Testis (tissue), 2 donors: ENCODE measurements at regions not wholly inside any gene's neighbourhood (a gene's known extent, or its start where the extent isn't known, plus 50 kb on each side); places are given as distances from the start of the nearest gene placed in this dataset.

Experiments
- DNase-seq: peaks from one replicate; pipeline ENCODE4 v3.0.0-alpha.2; 2019
- H3K27ac ChIP-seq, 2 donors: fragments of 200-600 bp; sonication (generic); one replicate each; pipeline ENCODE4 v1.5.1; 2019
- H3K27me3 ChIP-seq: fragments of 200-600 bp; sonication (generic); one replicate; pipeline ENCODE4 v1.5.1; 2019
- H3K36me3 ChIP-seq: fragments of 200-600 bp; sonication (generic); one replicate; pipeline ENCODE4 v1.5.1; 2017; ENCODE audit warnings: low read depth; ENCODE audit errors: missing control alignments
- H3K4me1 ChIP-seq: fragments of 200-600 bp; sonication (generic); one replicate; pipeline ENCODE4 v1.5.1; 2019
- H3K4me3 ChIP-seq, 2 donors: fragments of 200-600 bp; sonication (generic); one replicate each; pipeline ENCODE4 v1.5.1; 2017 to 2019
- H3K9me3 ChIP-seq: fragments of 200-600 bp; sonication (generic); one replicate; pipeline ENCODE4 v1.5.1; 2017
- POLR2A ChIP-seq: fragments of 450-650 bp; IDR thresholded peaks from one replicate; pipeline ENCODE4 v1.6.1; 2017; ENCODE audit warnings: antibody characterized with exemption, mild to moderate bottlenecking, moderate library complexity
- WGBS, 2 donors: methylation state at CpG; one replicate each; pipeline ENCODE4 v1.1.5; 2018; 5-methylcytosine and 5-hydroxymethylcytosine counted together
- intact Hi-C: fragments of 100-400 bp; cut with DNase I; formaldehyde crosslinking; loops from one replicate; pipeline ENCODE4 v1.15.1; 2023; ENCODE audit warnings: low total_unique reads
- TF ChIP-seq, protein P1 (sequence below), 3 experiments: fragments of 450-650 bp in 2 of 3; fragments of 200-600 bp in 1 of 3; sonication (generic) in 1 of 3; IDR thresholded peaks; one replicate each; pipeline ENCODE4 v1.5.1; 2016 to 2019; ENCODE audit warnings: antibody characterized with exemption in 3 of 3, mild to moderate bottlenecking in 2 of 3, moderate library complexity in 1 of 3

DNA sequence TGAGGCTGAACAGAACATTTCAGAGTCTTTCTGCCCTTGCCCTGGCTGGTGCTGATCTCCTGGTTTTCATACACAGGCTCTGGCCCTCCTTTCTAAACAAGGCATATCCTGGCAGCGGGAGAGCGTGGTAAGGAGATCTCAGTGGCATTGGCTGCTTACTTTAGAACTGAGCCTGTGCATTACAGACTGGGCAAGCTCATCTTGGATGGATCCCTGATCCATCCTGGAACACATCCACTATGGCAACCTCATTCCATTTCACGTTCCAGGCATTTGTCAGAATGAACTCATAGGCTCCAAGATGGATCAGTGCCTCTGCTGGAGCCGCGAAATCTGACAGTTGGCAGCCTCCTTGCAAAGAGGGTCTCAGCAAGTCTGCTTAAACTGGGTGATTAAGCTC is 224.5 kb upstream of the PELI2 start:
- TF ChIP-seq, protein P1, sequence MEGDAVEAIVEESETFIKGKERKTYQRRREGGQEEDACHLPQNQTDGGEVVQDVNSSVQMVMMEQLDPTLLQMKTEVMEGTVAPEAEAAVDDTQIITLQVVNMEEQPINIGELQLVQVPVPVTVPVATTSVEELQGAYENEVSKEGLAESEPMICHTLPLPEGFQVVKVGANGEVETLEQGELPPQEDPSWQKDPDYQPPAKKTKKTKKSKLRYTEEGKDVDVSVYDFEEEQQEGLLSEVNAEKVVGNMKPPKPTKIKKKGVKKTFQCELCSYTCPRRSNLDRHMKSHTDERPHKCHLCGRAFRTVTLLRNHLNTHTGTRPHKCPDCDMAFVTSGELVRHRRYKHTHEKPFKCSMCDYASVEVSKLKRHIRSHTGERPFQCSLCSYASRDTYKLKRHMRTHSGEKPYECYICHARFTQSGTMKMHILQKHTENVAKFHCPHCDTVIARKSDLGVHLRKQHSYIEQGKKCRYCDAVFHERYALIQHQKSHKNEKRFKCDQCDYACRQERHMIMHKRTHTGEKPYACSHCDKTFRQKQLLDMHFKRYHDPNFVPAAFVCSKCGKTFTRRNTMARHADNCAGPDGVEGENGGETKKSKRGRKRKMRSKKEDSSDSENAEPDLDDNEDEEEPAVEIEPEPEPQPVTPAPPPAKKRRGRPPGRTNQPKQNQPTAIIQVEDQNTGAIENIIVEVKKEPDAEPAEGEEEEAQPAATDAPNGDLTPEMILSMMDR (IDR thresholded peaks at IDR 0.05) = no peak
- TF ChIP-seq POLR2A = no peak

DNA sequence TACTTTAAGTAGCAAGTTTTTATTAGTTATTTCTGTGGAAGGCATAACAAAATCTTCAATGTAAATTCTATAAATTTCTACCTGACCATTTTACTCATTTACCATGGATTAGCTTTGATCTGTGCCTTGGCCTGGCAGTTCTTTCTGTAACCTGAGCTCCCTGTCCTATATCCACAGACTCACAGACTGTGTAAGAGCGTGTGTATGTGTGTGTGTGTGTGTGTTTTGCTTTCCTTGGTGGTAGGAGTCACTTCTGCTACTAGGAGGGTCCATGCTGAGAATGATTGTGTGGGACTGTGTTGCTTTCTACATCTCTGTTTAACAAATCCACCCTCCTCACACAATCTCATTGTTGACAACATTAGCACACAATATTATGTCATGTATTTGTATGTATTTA is 221.2 kb upstream of the PELI2 start:
- intact Hi-C loops = no loop called here
- Histone ChIP-seq H3K27ac (no peak overlapping the region), H3K9me3 (no peaks in the 10 kb centered on the region), H3K4me1 (no peaks in the 10 kb centered on the region), H3K4me3 (no peak overlapping the region), H3K36me3 (no peaks in the 10 kb centered on the region), H3K27me3 (no peaks in the 10 kb centered on the region)
- no peak for DNase-seq
- WGBS, 2 donors = 58 to 67% methylated on average over 1 of the region's 1 CpG
- TF ChIP-seq, protein P1 (IDR thresholded peaks at IDR 0.05) = no peak
- no peak for TF ChIP-seq POLR2A

More for the DNA sequence above, 224.5 kb upstream of the PELI2 start:
- H3K4me1 ChIP-seq = no peaks in the 10 kb centered on the region
- no peak overlapping the region for H3K27ac ChIP-seq
- H3K27me3 ChIP-seq = no peaks in the 10 kb centered on the region
- no peak overlapping the region for H3K4me3 ChIP-seq
- no peaks in the 10 kb centered on the region for H3K36me3 ChIP-seq
- no peaks in the 10 kb centered on the region for H3K9me3 ChIP-seq
- DNase-seq = no peak
- 93 to 95% methylated on average over 5 of the region's 5 CpGs for WGBS, 2 donors
- intact Hi-C loops = no loop called here

DNA sequence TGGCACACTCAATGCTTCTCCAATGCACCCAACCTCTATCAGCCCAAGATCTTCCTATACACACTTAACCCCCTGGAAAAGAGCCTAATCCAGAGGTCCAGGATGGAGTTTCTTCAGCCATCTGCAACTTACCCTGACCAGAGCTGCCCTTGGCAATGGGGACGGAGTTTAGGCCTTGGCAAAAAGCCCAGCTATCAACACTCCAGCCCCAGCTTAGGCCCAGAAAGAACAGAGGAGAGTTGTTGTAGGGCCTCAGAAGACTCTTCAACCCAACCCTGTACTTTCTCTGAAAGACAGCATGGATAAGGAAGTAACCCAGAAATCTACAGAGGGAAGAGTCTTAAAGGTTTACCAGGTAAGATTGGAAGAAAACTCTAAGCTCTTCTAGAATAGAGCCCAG is 219.3 kb upstream of the PELI2 start:
- TF ChIP-seq, protein P1 (IDR thresholded peaks at IDR 0.05) = no peak
- no peak for TF ChIP-seq POLR2A
- no peaks in the 10 kb centered on the region for H3K27me3 ChIP-seq
- H3K36me3 ChIP-seq = no peaks in the 10 kb centered on the region
- WGBS, 2 donors = 53 to 58% methylated on average over 1 of the region's 1 CpG
- H3K27ac ChIP-seq = no peak overlapping the region
- no peaks in the 10 kb centered on the region for H3K9me3 ChIP-seq
- peaks cover under 1% of the 10 kb centered on the region for H3K4me1 ChIP-seq
- no peak for DNase-seq
- no peak overlapping the region for H3K4me3 ChIP-seq
- intact Hi-C loops = no loop called here

DNA sequence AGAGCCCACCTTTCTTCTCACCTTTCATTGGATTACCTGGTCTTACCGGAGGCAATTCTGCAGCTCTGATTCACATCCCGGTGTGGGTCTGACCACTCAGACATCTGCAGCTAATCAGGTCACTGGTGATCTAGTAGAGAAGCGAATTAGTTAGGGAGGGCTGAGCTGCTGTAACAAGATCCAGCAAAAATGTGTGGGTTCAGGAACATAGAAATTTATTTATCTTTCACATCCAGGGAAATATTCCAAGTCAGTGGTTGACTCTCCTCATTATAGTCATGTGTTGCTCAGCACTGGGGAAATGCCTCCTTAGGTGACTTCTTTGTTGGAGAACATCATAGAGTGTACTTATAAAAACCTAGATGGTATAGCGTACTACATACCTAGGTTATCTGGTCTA is 218.7 kb upstream of the PELI2 start:
- WGBS, 2 donors = 92 to 93% methylated on average over 4 of the region's 4 CpGs
- Histone ChIP-seq H3K27ac (no peak overlapping the region), H3K27me3 (no peaks in the 10 kb centered on the region), H3K4me1 (peaks cover 2% of the 10 kb centered on the region), H3K4me3 (no peak overlapping the region), H3K9me3 (no peaks in the 10 kb centered on the region), H3K36me3 (no peaks in the 10 kb centered on the region)
- DNase-seq = no peak
- TF ChIP-seq, protein P1 (IDR thresholded peaks at IDR 0.05) = no peak
- no peak for TF ChIP-seq POLR2A
- intact Hi-C loops = no loop called here

DNA sequence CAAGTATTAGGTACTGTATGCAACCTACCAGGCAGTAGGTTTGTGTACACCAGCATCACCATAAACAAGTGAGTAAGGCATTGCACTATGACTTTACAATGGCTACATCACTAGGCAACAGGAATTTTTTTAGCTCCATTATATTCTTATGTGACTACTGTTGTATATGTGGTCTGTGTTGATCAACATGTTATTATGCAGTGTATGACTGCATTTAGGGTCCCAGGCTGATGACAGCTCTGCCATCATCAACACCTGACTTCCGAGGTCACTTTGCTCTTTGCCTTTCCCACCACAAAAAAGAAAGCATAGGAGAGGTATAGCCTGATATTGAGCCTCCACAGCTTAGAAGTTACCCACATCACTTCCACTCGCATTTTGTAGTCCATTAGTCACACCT is 217.5 kb upstream of the PELI2 start:
- DNase-seq = no peak
- Histone ChIP-seq H3K36me3 (no peaks in the 10 kb centered on the region), H3K9me3 (no peaks in the 10 kb centered on the region), H3K27me3 (no peaks in the 10 kb centered on the region), H3K27ac (no peak overlapping the region), H3K4me3 (no peak overlapping the region), H3K4me1 (peaks cover 2% of the 10 kb centered on the region)
- intact Hi-C loops = no loop called here
- TF ChIP-seq, protein P1 (IDR thresholded peaks at IDR 0.05) = no peak
- no peak for TF ChIP-seq POLR2A
- WGBS, 2 donors = 87 to 88% methylated on average over 2 of the region's 2 CpGs
